ENCODE measurements at regions not wholly inside any gene's neighbourhood (a gene's known extent, or its start where the extent isn't known, plus 50 kb on each side); places are given as distances from the start of the nearest gene placed in this dataset.

DNA sequence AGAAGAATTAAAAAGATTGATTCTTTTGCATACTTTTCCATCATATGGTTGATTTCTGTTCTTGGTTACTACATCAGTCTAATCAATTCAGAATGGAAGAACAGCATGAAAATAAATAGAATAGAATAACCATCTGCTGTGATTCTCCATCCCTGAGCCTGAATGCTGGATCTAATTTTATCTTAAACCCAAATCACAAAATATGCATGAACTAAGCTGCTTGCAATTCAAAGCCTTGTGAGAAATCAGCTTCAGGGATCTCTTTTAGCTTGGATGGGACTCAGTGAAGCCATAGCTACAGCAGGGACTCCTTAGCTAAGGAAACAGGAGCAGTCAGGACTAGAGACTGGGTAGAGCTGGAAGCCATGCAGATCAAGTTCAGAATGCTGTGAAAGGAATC is 74.1 kb downstream of the TPBG start:
- TF ChIP-seq, protein P1, sequence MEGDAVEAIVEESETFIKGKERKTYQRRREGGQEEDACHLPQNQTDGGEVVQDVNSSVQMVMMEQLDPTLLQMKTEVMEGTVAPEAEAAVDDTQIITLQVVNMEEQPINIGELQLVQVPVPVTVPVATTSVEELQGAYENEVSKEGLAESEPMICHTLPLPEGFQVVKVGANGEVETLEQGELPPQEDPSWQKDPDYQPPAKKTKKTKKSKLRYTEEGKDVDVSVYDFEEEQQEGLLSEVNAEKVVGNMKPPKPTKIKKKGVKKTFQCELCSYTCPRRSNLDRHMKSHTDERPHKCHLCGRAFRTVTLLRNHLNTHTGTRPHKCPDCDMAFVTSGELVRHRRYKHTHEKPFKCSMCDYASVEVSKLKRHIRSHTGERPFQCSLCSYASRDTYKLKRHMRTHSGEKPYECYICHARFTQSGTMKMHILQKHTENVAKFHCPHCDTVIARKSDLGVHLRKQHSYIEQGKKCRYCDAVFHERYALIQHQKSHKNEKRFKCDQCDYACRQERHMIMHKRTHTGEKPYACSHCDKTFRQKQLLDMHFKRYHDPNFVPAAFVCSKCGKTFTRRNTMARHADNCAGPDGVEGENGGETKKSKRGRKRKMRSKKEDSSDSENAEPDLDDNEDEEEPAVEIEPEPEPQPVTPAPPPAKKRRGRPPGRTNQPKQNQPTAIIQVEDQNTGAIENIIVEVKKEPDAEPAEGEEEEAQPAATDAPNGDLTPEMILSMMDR (IDR thresholded peaks at IDR 0.05) = no peak
- TF ChIP-seq POLR2A (IDR thresholded peaks at IDR 0.05) (no peak), POLR2AphosphoS5 (IDR thresholded peaks at IDR 0.05) (no peak), EP300 (IDR thresholded peaks at IDR 0.05) (no peak)

Data from suprapubic skin (tissue), 4 donors.